ENCODE measurements at regions not wholly inside any gene's neighbourhood (a gene's known extent, or its start where the extent isn't known, plus 50 kb on each side); places are given as distances from the start of the nearest gene placed in this dataset.

- TF ChIP-seq GLIS3 (CRISPR knock-in tag; IDR thresholded peaks at IDR 0.05) (no peak), ZFP3 (CRISPR knock-in tag; IDR thresholded peaks at IDR 0.05) (no peak), ZNF565 (CRISPR knock-in tag; conservative IDR thresholded peaks at IDR 0.05; ENCODE audit: low read depth) (no peak), ISL1 (CRISPR knock-in tag; IDR thresholded peaks at IDR 0.05) (no peak), ZNF70 (CRISPR knock-in tag; IDR thresholded peaks at IDR 0.05) (no peak), SNAI2 (CRISPR knock-in tag; IDR thresholded peaks at IDR 0.05) (no peak), ZFP30 (CRISPR knock-in tag; IDR thresholded peaks at IDR 0.05) (no peak), CREB5 (CRISPR knock-in tag; IDR thresholded peaks at IDR 0.05; ENCODE audit: low read depth) (no peak)
Observed at GRCh38 chr14:43988989-43989388, 518.1 kb downstream of the FSCB start.
